ENCODE measurements at regions not wholly inside any gene's neighbourhood (a gene's known extent, or its start where the extent isn't known, plus 50 kb on each side); places are given as distances from the start of the nearest gene placed in this dataset.

DNA sequence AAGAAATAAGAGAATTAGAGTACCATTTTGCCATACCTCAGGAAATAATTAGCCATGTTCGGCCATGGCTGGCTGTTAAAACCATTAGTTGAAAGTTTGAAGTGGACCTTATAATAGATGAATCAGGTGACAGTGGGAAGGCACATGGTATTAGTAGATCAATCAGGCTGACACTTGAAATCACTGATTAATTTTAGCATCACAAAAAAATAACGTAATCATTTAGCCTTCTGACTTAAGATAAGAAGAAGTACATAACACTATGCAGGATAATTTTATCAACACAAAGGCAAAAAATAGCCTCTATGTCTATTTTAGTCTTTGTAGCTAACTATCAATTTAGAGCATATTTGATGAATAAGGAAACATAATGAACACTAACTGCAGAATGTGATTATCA is 615.5 kb downstream of the PCDH17 start:
- no peaks in the 10 kb centered on the region for H3K36me3 ChIP-seq (replicated peaks; ENCODE audit: insufficient read depth, low read length)
- H4K20me1 ChIP-seq (ENCODE audit: insufficient read depth, low read length): no peaks in the 10 kb centered on the region
- H3K27ac ChIP-seq (ENCODE audit: low read length): no peak overlapping the region
- no peak overlapping the region for H3K4me3 ChIP-seq (ENCODE audit: low read length)
- no peaks in the 10 kb centered on the region for H3K27me3 ChIP-seq (replicated peaks; ENCODE audit: insufficient read depth, low read length)
- H3K9me2 ChIP-seq (replicated peaks; ENCODE audit: insufficient read depth, low read length): no peaks in the 10 kb centered on the region
- no peak overlapping the region for H3K4me2 ChIP-seq (ENCODE audit: low read depth, low read length)
- no peak for DNase-seq
- no peaks in the 10 kb centered on the region for H3K4me1 ChIP-seq (ENCODE audit: low read length)
- H2AFZ ChIP-seq (ENCODE audit: low read length): no peak overlapping the region
- no peaks in the 10 kb centered on the region for H3F3A ChIP-seq (ENCODE audit: insufficient read depth, low read length)
- no peaks in the 10 kb centered on the region for H3K9me3 ChIP-seq (replicated peaks; ENCODE audit: insufficient read depth, low read length)
- H3K9ac ChIP-seq (ENCODE audit: low read length): no peak overlapping the region
- TF ChIP-seq EZH2 (optimal IDR thresholded peaks at IDR 0.05; ENCODE audit: low read depth, low read length): no peak
- TF ChIP-seq, protein P1, sequence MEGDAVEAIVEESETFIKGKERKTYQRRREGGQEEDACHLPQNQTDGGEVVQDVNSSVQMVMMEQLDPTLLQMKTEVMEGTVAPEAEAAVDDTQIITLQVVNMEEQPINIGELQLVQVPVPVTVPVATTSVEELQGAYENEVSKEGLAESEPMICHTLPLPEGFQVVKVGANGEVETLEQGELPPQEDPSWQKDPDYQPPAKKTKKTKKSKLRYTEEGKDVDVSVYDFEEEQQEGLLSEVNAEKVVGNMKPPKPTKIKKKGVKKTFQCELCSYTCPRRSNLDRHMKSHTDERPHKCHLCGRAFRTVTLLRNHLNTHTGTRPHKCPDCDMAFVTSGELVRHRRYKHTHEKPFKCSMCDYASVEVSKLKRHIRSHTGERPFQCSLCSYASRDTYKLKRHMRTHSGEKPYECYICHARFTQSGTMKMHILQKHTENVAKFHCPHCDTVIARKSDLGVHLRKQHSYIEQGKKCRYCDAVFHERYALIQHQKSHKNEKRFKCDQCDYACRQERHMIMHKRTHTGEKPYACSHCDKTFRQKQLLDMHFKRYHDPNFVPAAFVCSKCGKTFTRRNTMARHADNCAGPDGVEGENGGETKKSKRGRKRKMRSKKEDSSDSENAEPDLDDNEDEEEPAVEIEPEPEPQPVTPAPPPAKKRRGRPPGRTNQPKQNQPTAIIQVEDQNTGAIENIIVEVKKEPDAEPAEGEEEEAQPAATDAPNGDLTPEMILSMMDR (IDR thresholded peaks at IDR 0.05; ENCODE audit: low read length): no peak
- no peaks in the 10 kb centered on the region for H3K79me2 ChIP-seq (ENCODE audit: low read length)

DNA sequence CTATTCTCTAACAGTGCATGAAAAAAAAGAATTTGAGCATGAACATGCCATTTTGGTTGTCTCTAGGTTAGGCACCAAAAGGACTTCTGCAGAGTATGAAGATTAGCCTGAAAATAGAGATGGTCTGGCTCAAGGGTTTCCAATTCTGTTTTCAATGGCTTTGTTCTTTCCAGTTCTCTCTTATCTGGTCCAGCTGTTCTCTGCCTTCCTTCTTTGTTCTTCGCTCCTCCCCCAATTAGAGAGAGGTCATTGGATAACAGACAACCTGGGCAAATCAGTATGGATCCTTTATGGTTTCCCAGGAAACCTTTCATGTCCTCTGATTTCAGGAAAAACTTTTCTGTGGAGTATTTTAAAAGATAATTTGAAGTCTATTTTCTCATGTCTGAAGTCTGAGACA is 623.4 kb downstream of the PCDH17 start:
- Histone ChIP-seq H3K9me3 (replicated peaks; ENCODE audit: insufficient read depth, low read length) (no peaks in the 10 kb centered on the region), H3K27ac (ENCODE audit: low read length) (no peak overlapping the region), H3K9me2 (replicated peaks; ENCODE audit: insufficient read depth, low read length) (no peaks in the 10 kb centered on the region), H3K4me3 (ENCODE audit: low read length) (no peak overlapping the region), H3K4me1 (ENCODE audit: low read length) (no peaks in the 10 kb centered on the region), H4K20me1 (ENCODE audit: insufficient read depth, low read length) (no peaks in the 10 kb centered on the region), H3K79me2 (ENCODE audit: low read length) (no peaks in the 10 kb centered on the region), H3K36me3 (replicated peaks; ENCODE audit: insufficient read depth, low read length) (no peaks in the 10 kb centered on the region), H3K27me3 (replicated peaks; ENCODE audit: insufficient read depth, low read length) (no peaks in the 10 kb centered on the region), H3F3A (ENCODE audit: insufficient read depth, low read length) (no peaks in the 10 kb centered on the region), H3K4me2 (ENCODE audit: low read depth, low read length) (no peak overlapping the region), H2AFZ (ENCODE audit: low read length) (no peak overlapping the region), H3K9ac (ENCODE audit: low read length) (no peak overlapping the region)
- DNase-seq: no peak
- TF ChIP-seq, protein P1 (IDR thresholded peaks at IDR 0.05; ENCODE audit: low read length): no peak

DNA sequence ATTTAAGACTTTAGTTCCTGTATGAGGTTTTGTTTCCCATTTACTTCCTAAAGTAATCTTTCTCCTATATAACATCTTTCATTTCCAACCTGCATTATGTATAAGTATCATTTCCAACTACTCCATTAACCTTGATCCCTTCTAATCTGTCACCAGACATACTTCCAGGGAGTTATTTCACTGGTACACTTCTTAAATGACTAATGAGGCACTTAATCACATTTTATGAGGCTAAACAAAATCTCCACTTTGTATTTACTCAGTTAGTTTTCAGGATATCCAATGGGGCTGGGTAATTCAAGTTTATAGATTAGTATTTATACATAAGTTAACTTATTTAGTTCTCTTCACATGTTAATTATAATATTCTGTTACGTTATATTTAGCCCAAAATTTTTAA is 634.7 kb downstream of the PCDH17 start:
- no peak for TF ChIP-seq EZH2phosphoT487 (IDR thresholded peaks at IDR 0.05; ENCODE audit: low read length)
- TF ChIP-seq, protein P1 (IDR thresholded peaks at IDR 0.05; ENCODE audit: low read length): no peak
- no peak for TF ChIP-seq EZH2 (optimal IDR thresholded peaks at IDR 0.05; ENCODE audit: low read depth, low read length)
- Histone ChIP-seq H3K27ac (ENCODE audit: low read length) (no peak overlapping the region), H3K4me1 (ENCODE audit: low read length) (no peaks in the 10 kb centered on the region), H3K9me3 (replicated peaks; ENCODE audit: insufficient read depth, low read length) (no peaks in the 10 kb centered on the region), H2AFZ (ENCODE audit: low read length) (no peak overlapping the region), H3K27me3 (replicated peaks; ENCODE audit: insufficient read depth, low read length) (no peaks in the 10 kb centered on the region), H3F3A (ENCODE audit: insufficient read depth, low read length) (no peaks in the 10 kb centered on the region), H3K9ac (ENCODE audit: low read length) (no peak overlapping the region), H4K20me1 (ENCODE audit: insufficient read depth, low read length) (no peaks in the 10 kb centered on the region), H3K9me2 (replicated peaks; ENCODE audit: insufficient read depth, low read length) (no peaks in the 10 kb centered on the region), H3K4me2 (ENCODE audit: low read depth, low read length) (no peak overlapping the region), H3K79me2 (ENCODE audit: low read length) (no peaks in the 10 kb centered on the region), H3K4me3 (ENCODE audit: low read length) (no peak overlapping the region), H3K36me3 (replicated peaks; ENCODE audit: insufficient read depth, low read length) (no peaks in the 10 kb centered on the region)
- no peak for DNase-seq
